Gastrocnemius medialis (tissue), 4 donors: ENCODE measurements at regions not wholly inside any gene's neighbourhood (a gene's known extent, or its start where the extent isn't known, plus 50 kb on each side); places are given as distances from the start of the nearest gene placed in this dataset.

ENCODE experiments used
- ATAC-seq, 2 donors: fragments of 150-250 bp; one replicate each; pipeline ENCODE4 v1.9.1; 2016
- DNase-seq, 2 donors: peaks; one replicate each; pipeline ENCODE4 v3.0.0-alpha.2; 2019
- H3K27ac ChIP-seq, 4 donors: fragments of 200-600 bp; sonication (generic); 1 replicate in 1 of 4; 2 replicates in 3 of 4; pipeline ENCODE4 v1.5.1; 2016 to 2018; ENCODE audit warnings: mild to moderate bottlenecking in 2 of 4, moderate library complexity in 1 of 4
- H3K27me3 ChIP-seq, 3 donors: fragments of 200-600 bp; sonication (generic) in 2 of 3; 1 replicate in 1 of 3; 2 replicates in 2 of 3; pipeline versions ENCODE4 v1.5.1 to v1.6.0; 2016 to 2019; ENCODE audit warnings: mild to moderate bottlenecking in 1 of 3, moderate library complexity in 1 of 3
- H3K36me3 ChIP-seq, 2 donors: fragments of 200-600 bp; sonication (generic) in 1 of 2; one replicate each; pipeline ENCODE4 v1.5.1; 2017 to 2018
- H3K4me1 ChIP-seq, 2 donors: fragments of 200-600 bp; sonication (generic) in 1 of 2; one replicate each; pipeline ENCODE4 v1.5.1; 2016 to 2017; ENCODE audit warnings: mild to moderate bottlenecking in 2 of 2
- H3K4me3 ChIP-seq, 4 donors: fragments of 200-600 bp; sonication (generic) in 3 of 4; 1 replicate in 1 of 4; 2 replicates in 3 of 4; pipeline ENCODE4 v1.5.1; 2016 to 2019; ENCODE audit warnings: mild to moderate bottlenecking in 2 of 4
- H3K9me3 ChIP-seq, 3 donors: fragments of 200-600 bp; sonication (generic) in 2 of 3; 1 replicate in 1 of 3; 2 replicates in 2 of 3; pipeline ENCODE4 v1.5.1; 2016 to 2019
- POLR2A ChIP-seq, 2 donors: fragments of 450-650 bp; IDR thresholded peaks; one replicate each; pipeline ENCODE4 v1.6.1; 2017; ENCODE audit warnings: antibody characterized with exemption in 2 of 2, mild to moderate bottlenecking in 2 of 2, moderate library complexity in 2 of 2
- in situ Hi-C, 4 donors: fragments of 200-750 bp; cut with MboI; loops; one replicate each; pipeline versions ENCODE4 v1.15.0 to v1.8.0; 2017; ENCODE audit warnings: low sequenced_read_pairs in 4 of 4
- intact Hi-C: fragments of 100-400 bp; cut with DNase I; formaldehyde crosslinking; loops from one replicate; pipeline ENCODE4 v1.15.1; 2023; ENCODE audit warnings: low total_unique reads
- TF ChIP-seq, protein P1 (sequence below), 5 experiments: fragments of 450-650 bp in 3 of 5; fragments of 200-600 bp in 2 of 5; sonication (generic) in 2 of 5; IDR thresholded peaks in 4 of 5; conservative IDR thresholded peaks in 1 of 5; 1 replicate in 4 of 5; 2 replicates in 1 of 5; pipeline ENCODE4 v1.5.1; 2016 to 2019; ENCODE audit warnings: antibody characterized with exemption in 5 of 5, mild to moderate bottlenecking in 3 of 5, moderate library complexity in 3 of 5

DNA sequence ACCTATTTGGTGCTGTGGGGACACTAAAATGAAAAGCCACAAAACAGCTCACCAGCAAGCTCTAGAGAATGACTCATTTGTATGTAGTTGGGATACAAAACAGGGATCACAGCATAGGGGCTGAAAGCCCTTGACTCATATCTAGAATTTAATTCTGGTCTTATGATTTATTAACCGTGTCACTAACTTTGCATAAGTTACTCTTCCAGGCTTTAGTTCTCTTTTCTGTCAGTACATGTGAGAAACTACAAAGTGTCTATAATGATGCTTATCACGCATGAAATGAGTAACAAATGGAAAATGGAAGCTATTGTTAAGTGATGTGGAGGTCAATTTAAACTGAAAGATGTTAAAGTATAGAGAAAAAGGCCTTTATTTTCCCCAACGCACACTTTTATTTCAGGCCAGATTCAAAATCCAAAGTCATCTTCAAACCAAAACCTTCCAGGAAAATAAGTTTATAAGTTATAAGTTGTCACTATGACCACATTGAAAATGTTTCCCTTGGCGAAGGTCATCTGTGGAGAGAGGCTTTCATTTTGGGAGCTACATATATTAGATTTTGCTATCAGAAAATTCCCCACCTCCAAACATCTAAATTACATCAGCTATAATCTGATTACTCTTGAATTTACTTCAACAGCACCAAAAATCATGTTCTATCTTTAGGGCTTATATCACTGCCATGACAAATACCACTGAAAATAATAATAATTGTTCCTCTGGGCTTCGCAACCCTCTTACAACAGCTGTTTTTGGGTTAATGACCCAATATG lies 430.5 kb downstream of the MRPL39 start:
- Histone ChIP-seq H3K9me3 (peaks cover 0 to 1% (median 0%) of the 10 kb centered on the region in 3 donors), H3K27me3 (no peaks in the 10 kb centered on the region), H3K27ac (no peak overlapping the region), H3K4me1 (no peaks in the 10 kb centered on the region), H3K4me3 (no peak overlapping the region), H3K36me3 (no peaks in the 10 kb centered on the region)
- in situ Hi-C loops, result no loop called here
- DNase-seq (no peak), ATAC-seq (no peak)
- TF ChIP-seq, protein P1, sequence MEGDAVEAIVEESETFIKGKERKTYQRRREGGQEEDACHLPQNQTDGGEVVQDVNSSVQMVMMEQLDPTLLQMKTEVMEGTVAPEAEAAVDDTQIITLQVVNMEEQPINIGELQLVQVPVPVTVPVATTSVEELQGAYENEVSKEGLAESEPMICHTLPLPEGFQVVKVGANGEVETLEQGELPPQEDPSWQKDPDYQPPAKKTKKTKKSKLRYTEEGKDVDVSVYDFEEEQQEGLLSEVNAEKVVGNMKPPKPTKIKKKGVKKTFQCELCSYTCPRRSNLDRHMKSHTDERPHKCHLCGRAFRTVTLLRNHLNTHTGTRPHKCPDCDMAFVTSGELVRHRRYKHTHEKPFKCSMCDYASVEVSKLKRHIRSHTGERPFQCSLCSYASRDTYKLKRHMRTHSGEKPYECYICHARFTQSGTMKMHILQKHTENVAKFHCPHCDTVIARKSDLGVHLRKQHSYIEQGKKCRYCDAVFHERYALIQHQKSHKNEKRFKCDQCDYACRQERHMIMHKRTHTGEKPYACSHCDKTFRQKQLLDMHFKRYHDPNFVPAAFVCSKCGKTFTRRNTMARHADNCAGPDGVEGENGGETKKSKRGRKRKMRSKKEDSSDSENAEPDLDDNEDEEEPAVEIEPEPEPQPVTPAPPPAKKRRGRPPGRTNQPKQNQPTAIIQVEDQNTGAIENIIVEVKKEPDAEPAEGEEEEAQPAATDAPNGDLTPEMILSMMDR (IDR thresholded peaks at IDR 0.05 in 4 of 5, conservative IDR thresholded peaks at IDR 0.05 in 1 of 5), result no peak
- TF ChIP-seq POLR2A (IDR thresholded peaks at IDR 0.05), result no peak
- intact Hi-C loops, result no loop called here

DNA sequence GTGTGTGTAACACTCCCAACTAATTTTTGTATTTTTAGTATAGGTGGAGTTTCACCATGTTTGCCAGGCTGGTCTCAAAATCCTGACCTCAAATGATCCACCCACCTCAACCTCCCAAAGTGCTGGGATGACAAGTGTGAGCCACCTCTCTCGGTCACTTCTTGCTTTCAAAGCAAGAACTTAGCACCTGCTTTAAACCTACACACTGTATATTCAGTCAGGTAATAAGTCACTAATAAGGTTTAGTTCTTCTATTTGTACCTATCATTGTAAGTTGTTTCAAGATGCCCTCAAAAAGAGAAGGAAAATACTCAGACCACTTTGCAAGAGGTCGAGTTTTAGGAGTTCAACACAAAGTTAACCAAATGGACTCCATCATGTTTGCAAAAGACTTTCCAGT lies 431.3 kb downstream of the MRPL39 start:
- in situ Hi-C loops, result no loop called here
- intact Hi-C loops, result no loop called here
- Histone ChIP-seq H3K4me3 (no peak overlapping the region), H3K27me3 (no peaks in the 10 kb centered on the region), H3K9me3 (peaks cover 0 to 3% (median 0%) of the 10 kb centered on the region in 3 donors), H3K36me3 (no peaks in the 10 kb centered on the region), H3K27ac (no peak overlapping the region), H3K4me1 (no peaks in the 10 kb centered on the region)
- TF ChIP-seq, protein P1 (IDR thresholded peaks at IDR 0.05 in 4 of 5, conservative IDR thresholded peaks at IDR 0.05 in 1 of 5), result no peak
- TF ChIP-seq POLR2A (IDR thresholded peaks at IDR 0.05), result no peak
- no peak for ATAC-seq
- DNase-seq, result no peak

DNA sequence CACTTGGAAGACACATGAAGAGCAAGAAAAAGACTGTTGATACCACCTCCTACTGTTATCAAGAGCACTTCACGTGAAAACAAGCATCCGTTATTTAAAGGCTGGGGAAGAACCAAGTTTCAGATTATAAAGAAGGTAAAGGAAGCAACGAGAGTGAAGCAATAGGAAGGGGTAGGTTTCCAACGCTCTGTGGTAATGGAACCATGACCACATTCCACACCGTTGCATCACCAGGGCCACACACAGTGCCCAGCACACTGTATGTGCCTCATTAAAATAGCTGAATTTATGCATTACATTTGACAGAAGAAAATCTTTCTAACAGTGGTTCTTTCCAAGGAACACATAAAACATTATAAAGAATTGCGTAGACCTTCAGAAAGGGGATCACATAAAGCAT lies 435.8 kb downstream of the MRPL39 start:
- TF ChIP-seq, protein P1 (IDR thresholded peaks at IDR 0.05 in 4 of 5, conservative IDR thresholded peaks at IDR 0.05 in 1 of 5), result no peak
- TF ChIP-seq POLR2A (IDR thresholded peaks at IDR 0.05), result no peak
- DNase-seq, result no peak
- ATAC-seq, result no peak
- in situ Hi-C loops (no loop called here), intact Hi-C loops (no loop called here)
- no peak overlapping the region for H3K4me3 ChIP-seq
- no peaks in the 10 kb centered on the region for H3K36me3 ChIP-seq
- no peak overlapping the region for H3K27ac ChIP-seq
- H3K27me3 ChIP-seq, result no peaks in the 10 kb centered on the region
- no peaks in the 10 kb centered on the region for H3K4me1 ChIP-seq
- peaks cover 0 to 3% (median 0%) of the 10 kb centered on the region in 3 donors for H3K9me3 ChIP-seq

DNA sequence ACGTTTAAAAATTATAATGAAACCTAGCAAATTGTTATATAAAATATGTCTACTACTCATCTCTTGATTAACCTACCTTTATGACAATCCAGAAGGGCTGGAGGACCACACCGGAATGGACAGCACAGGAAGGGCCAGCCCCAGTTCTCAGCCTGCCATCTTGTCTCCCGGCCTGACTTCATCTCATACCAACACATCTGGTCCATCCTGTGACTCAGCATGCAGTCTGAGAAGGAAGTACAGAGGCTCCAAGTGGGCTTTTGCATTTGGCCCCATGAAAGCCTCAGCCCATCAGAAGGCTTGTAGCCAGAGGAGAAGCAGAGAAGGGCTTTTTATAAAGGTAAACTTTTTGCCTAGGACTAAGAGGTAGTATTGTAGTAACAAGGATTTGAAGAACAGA lies 436.6 kb downstream of the MRPL39 start:
- in situ Hi-C loops, result no loop called here

More for the DNA sequence above, 436.6 kb downstream of the MRPL39 start:
- DNase-seq (no peak), ATAC-seq (no peak)
- intact Hi-C loops, result no loop called here
- H3K9me3 ChIP-seq, result peaks cover 0 to 3% (median 0%) of the 10 kb centered on the region in 3 donors
- no peak overlapping the region for H3K4me3 ChIP-seq
- H3K27me3 ChIP-seq, result no peaks in the 10 kb centered on the region
- H3K27ac ChIP-seq, result no peak overlapping the region
- no peaks in the 10 kb centered on the region for H3K4me1 ChIP-seq
- no peaks in the 10 kb centered on the region for H3K36me3 ChIP-seq
- no peak for TF ChIP-seq POLR2A (IDR thresholded peaks at IDR 0.05)
- TF ChIP-seq, protein P1 (IDR thresholded peaks at IDR 0.05 in 4 of 5, conservative IDR thresholded peaks at IDR 0.05 in 1 of 5), result no peak
